Right atrium auricular region (tissue), 2 donors: ENCODE measurements at regions not wholly inside any gene's neighbourhood (a gene's known extent, or its start where the extent isn't known, plus 50 kb on each side); places are given as distances from the start of the nearest gene placed in this dataset.

Source experiments
- DNase-seq: peaks from one replicate; pipeline ENCODE4 v3.0.0-alpha.2; 2019; ENCODE audit warnings: low spot score
- H3K27ac ChIP-seq, 2 donors: fragments of 200-600 bp; sonication (generic); 1 replicate in 1 of 2; 2 replicates in 1 of 2; pipeline ENCODE4 v1.5.1; 2016 to 2019
- H3K27me3 ChIP-seq, 2 donors: fragments of 200-600 bp; sonication (generic); one replicate each; pipeline versions ENCODE4 v1.5.1 to v1.6.0; 2017 to 2019
- H3K36me3 ChIP-seq: fragments of 200-600 bp; sonication (generic); one replicate; pipeline ENCODE4 v1.5.1; 2016
- H3K4me1 ChIP-seq, 2 donors: fragments of 200-600 bp; sonication (generic); one replicate each; pipeline versions ENCODE4 v1.5.1 to v1.6.0; 2017 to 2019
- H3K4me3 ChIP-seq, 2 donors: fragments of 200-600 bp; sonication (generic); 1 replicate in 1 of 2; 2 replicates in 1 of 2; pipeline ENCODE4 v1.5.1; 2017 to 2019; ENCODE audit warnings: mild to moderate bottlenecking in 1 of 2, moderate library complexity in 1 of 2
- H3K9me3 ChIP-seq, 2 donors: fragments of 200-600 bp; sonication (generic); one replicate each; pipeline ENCODE4 v1.5.1; 2019
- CTCF ChIP-seq, 2 donors: fragments of 200-600 bp; sonication (generic); IDR thresholded peaks; one replicate each; pipeline ENCODE4 v1.5.1; 2019; ENCODE audit warnings: antibody characterized with exemption in 2 of 2

GRCh38 chr2:144943986-144944385, 424.1 kb upstream of the ZEB2 start:
- H3K9me3 ChIP-seq = no peaks in the 10 kb centered on the region
- no peak for TF ChIP-seq CTCF (IDR thresholded peaks at IDR 0.05)
- H3K4me3 ChIP-seq = no peak overlapping the region
- H3K36me3 ChIP-seq = no peaks in the 10 kb centered on the region
- H3K27me3 ChIP-seq = no peaks in the 10 kb centered on the region
- H3K27ac ChIP-seq = no peak overlapping the region
- H3K4me1 ChIP-seq = peaks cover 0 to 21% of the 10 kb centered on the region in 2 donors
- DNase-seq = no peak

- no peaks in the 10 kb centered on the region for H3K9me3 ChIP-seq
- peaks cover 0 to 26% of the 10 kb centered on the region in 2 donors for H3K4me1 ChIP-seq
- TF ChIP-seq CTCF (IDR thresholded peaks at IDR 0.05) = no peak
- H3K4me3 ChIP-seq = no peak overlapping the region
- H3K27ac ChIP-seq = no peak overlapping the region
- no peak for DNase-seq
- H3K36me3 ChIP-seq = no peaks in the 10 kb centered on the region
- no peaks in the 10 kb centered on the region for H3K27me3 ChIP-seq
Observed at GRCh38 chr2:144943293-144943941, 423.5 kb upstream of the ZEB2 start.

GRCh38 chr2:144942516-144943256, 422.8 kb upstream of the ZEB2 start:
- Histone ChIP-seq H3K9me3 (no peaks in the 10 kb centered on the region), H3K4me1 (peaks cover 0 to 33% of the 10 kb centered on the region in 2 donors), H3K36me3 (no peaks in the 10 kb centered on the region), H3K4me3 (no peak overlapping the region), H3K27ac (no peak overlapping the region), H3K27me3 (no peaks in the 10 kb centered on the region)
- DNase-seq = no peak
- TF ChIP-seq CTCF (IDR thresholded peaks at IDR 0.05) = no peak

- Histone ChIP-seq H3K4me1 (peaks cover 0 to 40% of the 10 kb centered on the region in 2 donors), H3K36me3 (no peaks in the 10 kb centered on the region), H3K4me3 (no peak overlapping the region), H3K9me3 (no peaks in the 10 kb centered on the region), H3K27me3 (no peaks in the 10 kb centered on the region), H3K27ac (no peak overlapping the region)
- no peak for TF ChIP-seq CTCF (IDR thresholded peaks at IDR 0.05)
- DNase-seq = no peak
Observed at GRCh38 chr2:144941743-144942488, 422.0 kb upstream of the ZEB2 start.

- peaks cover 0 to 40% of the 10 kb centered on the region in 2 donors for H3K4me1 ChIP-seq
- DNase-seq = no peak
- no peak for TF ChIP-seq CTCF (IDR thresholded peaks at IDR 0.05)
Observed at GRCh38 chr2:144939590-144939989, 419.7 kb upstream of the ZEB2 start.

More at GRCh38 chr2:144939590-144939989, 419.7 kb upstream of the ZEB2 start:
- Histone ChIP-seq H3K36me3 (no peaks in the 10 kb centered on the region), H3K27me3 (no peaks in the 10 kb centered on the region), H3K9me3 (no peaks in the 10 kb centered on the region), H3K27ac (no peak overlapping the region), H3K4me3 (no peak overlapping the region)
